Esophagus squamous epithelium (tissue), 4 donors: ENCODE measurements at regions not wholly inside any gene's neighbourhood (a gene's known extent, or its start where the extent isn't known, plus 50 kb on each side); places are given as distances from the start of the nearest gene placed in this dataset.

ENCODE experiments used
- POLR2A ChIP-seq, 4 donors: fragments of 450-650 bp; IDR thresholded peaks; one replicate each; pipeline ENCODE4 v1.6.1; 2017; ENCODE audit warnings: antibody characterized with exemption in 4 of 4, mild to moderate bottlenecking in 4 of 4, moderate library complexity in 3 of 4
- TF ChIP-seq, protein P1 (sequence below), 6 experiments: fragments of 450-650 bp in 4 of 6; fragments of 200-600 bp in 2 of 6; sonication (generic) in 2 of 6; IDR thresholded peaks; one replicate each; pipeline ENCODE4 v1.5.1; 2016 to 2019; ENCODE audit warnings: antibody characterized with exemption in 6 of 6, mild to moderate bottlenecking in 4 of 6, moderate library complexity in 4 of 6

DNA sequence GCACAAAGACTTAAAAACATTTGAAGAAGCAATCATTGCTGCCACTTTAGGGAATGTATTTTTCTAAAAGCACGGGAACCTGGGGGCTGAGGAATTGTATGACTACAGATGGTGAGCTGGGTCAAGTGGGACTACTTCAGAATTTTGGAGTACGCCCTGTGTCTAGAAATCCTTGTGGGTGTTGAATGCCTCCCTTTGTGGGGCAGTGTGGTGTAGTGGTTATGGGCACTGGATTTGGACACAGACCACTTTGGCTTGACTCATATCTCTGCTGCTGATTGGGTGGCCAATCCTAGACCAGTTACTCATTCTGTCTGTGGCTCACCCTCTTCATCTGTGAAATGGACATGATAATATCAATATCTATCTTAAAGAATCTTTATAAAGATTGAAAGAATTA lies 155.0 kb upstream of the RPS6KA3 start:
- TF ChIP-seq, protein P1, sequence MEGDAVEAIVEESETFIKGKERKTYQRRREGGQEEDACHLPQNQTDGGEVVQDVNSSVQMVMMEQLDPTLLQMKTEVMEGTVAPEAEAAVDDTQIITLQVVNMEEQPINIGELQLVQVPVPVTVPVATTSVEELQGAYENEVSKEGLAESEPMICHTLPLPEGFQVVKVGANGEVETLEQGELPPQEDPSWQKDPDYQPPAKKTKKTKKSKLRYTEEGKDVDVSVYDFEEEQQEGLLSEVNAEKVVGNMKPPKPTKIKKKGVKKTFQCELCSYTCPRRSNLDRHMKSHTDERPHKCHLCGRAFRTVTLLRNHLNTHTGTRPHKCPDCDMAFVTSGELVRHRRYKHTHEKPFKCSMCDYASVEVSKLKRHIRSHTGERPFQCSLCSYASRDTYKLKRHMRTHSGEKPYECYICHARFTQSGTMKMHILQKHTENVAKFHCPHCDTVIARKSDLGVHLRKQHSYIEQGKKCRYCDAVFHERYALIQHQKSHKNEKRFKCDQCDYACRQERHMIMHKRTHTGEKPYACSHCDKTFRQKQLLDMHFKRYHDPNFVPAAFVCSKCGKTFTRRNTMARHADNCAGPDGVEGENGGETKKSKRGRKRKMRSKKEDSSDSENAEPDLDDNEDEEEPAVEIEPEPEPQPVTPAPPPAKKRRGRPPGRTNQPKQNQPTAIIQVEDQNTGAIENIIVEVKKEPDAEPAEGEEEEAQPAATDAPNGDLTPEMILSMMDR (IDR thresholded peaks at IDR 0.05), result no peak
- TF ChIP-seq POLR2A (IDR thresholded peaks at IDR 0.05), result no peak
